NCI-H2196 treated with DMSO at 0.1 percent for 48 hours (cell line): ENCODE measurements at regions not wholly inside any gene's neighbourhood (a gene's known extent, or its start where the extent isn't known, plus 50 kb on each side); places are given as distances from the start of the nearest gene placed in this dataset.

Experiments used
- DNase-seq: peaks from one replicate; lab custom pipeline; 2025; ENCODE audit not compliant: unreplicated experiment; lab: John Stamatoyannopoulos, UW

- DNase-seq: no peak
These were observed 552.6 kb downstream of the MRPL39 start for GRCh38 chr21:25054689-25055088.

GRCh38 chr21:25039461-25040380 is 567.6 kb downstream of the MRPL39 start:
- DNase-seq: no peak

GRCh38 chr21:25036775-25037174 is 570.5 kb downstream of the MRPL39 start:
- DNase-seq: no peak

GRCh38 chr21:25031750-25032149 is 575.5 kb downstream of the MRPL39 start:
- no peak for DNase-seq

- no peak for DNase-seq
These were observed 577.7 kb downstream of the MRPL39 start for GRCh38 chr21:25029580-25029979.

DNA sequence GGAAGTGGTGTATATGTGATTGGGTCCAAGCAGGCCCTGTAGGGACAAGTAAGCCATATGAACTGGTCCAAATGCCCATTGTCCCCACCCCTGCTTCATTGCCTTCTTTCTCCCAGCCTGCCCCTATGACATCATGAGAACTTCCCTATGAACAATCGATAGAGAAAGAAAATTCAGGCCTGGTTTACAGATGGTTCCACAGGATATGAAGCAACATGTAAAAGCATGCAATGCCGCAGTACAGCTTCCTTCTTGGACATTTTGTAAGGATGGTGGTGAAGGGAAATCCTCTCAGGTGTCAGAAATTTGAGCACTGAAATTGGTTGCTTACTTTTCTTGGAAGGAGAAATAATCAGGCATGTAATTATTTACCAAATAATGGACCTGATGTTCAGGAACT is 581.7 kb downstream of the MRPL39 start:
- no peak for DNase-seq

DNA sequence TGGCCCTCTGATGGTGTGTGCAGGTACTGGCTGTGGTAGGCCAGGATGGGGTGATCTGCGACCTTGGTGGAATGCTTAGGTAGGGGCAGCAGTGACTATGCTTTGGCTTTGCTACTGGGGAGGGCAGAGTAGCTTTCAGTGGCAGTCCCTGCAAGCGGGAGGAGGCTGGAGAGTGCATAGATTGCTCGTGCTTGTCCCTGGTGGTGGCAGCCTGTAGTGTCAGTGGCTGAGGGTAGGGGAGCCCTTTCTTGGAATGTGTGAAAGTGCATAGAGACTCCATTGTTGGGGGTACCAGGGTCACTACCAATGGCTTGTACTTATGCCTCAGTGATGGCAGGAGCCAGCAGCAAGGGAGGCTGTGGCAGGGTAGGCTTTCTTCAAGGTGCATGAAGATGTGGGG is 582.6 kb downstream of the MRPL39 start:
- no peak for DNase-seq

DNA sequence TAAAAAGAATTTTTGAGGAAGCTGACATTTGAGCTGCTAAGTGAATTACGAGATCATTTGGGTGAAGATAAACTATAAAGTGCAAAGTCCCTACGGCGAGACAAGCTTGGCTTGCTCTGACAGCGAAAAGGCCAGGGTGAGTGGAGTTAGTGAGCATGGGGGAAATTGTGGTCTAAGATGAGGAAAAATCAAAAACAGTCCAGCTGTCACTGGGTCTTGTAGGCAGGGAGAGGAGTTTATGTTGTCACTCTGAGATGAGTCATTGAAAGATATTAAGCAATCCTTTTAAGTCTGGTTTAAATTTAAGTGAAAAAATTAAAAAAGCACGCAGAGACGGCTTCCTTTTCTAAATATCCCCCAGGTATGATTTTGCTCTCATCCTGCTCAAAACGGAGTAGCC is 601.9 kb downstream of the MRPL39 start:
- DNase-seq: no peak

DNA sequence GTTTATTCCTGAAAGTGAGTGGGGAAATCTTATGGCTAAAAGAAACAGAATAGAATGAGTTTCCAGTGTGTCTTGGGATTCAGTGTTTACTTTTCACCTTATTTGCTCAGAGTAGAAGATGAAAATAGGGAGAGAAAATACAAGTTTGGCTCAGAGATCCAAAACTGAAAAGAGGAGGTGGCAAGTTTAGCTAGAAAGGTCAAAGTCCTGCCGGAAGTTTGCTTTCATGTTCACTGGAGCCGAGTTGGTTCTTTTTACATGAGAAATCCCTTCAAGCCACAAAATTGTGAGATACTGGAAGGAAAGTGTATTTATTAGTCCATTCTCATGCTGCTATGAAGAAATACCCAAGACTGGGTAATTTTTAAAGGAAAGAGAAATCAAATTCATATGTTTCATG is 604.6 kb downstream of the MRPL39 start:
- no peak for DNase-seq

DNA sequence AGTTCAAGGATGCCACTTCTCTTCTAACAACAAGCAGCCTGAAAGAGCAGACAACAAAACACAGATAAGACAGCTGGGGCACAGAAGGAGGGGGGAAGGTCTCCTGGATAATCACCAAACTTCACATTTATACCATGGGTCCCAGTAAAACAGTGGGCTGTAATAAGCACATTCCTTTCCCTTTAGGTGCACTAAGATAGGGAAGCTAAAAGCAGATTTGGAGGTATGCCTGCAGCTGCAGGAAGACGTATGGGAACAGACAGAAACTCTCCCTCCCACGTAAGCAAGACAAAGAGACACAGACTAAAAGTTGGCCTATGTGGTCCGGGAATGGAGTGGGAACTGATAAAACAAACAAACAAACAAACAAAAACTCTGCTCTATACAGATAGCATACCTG is 612.1 kb downstream of the MRPL39 start:
- DNase-seq: no peak

GRCh38 chr21:24994717-24995116 is 612.6 kb downstream of the MRPL39 start:
- DNase-seq: no peak

DNA sequence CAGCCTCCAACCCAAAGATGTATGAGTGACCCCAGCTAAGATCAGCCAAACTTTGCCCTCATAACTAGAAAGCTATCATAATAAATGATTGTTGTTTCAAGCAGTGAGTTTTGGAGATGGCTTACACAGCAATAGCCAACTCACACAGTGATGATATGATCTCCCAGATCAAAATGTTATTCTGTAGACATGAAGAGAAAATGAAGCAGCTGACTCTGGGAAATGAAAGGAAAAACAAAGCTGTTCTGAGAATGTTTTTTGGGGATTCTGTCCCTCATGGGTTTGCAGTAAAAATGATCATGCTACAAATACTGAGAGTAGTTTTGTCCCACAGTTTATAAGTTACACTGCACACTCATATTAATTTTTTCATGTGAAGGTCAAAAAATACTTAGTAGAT is 617.8 kb downstream of the MRPL39 start:
- no peak for DNase-seq

DNA sequence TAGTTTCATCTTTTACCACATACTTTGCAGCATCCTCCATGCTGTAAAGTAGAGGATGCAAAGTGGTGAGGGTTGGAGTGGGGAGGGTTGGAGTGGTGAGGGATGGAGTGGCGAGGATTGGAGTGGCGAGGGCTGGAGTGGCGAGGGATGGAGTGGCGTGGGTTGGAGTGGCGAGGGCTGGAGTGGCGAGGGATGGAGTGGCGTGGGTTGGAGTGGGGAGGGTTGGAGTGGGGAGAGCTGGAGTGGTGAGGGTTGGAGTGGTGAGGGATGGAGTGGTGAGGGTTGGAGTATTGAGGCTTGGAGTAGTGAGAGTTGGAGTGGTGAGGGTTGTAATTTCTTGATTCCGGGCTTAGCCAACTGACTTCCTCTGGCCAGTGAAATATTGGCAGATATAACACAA is 618.3 kb downstream of the MRPL39 start:
- DNase-seq: no peak

GRCh38 chr21:24976238-24976637 is 631.0 kb downstream of the MRPL39 start:
- no peak for DNase-seq

- no peak for DNase-seq
These were observed 638.2 kb downstream of the MRPL39 start for GRCh38 chr21:24969068-24969467.

- no peak for DNase-seq
These were observed 651.9 kb downstream of the MRPL39 start for GRCh38 chr21:24955275-24955961.

DNA sequence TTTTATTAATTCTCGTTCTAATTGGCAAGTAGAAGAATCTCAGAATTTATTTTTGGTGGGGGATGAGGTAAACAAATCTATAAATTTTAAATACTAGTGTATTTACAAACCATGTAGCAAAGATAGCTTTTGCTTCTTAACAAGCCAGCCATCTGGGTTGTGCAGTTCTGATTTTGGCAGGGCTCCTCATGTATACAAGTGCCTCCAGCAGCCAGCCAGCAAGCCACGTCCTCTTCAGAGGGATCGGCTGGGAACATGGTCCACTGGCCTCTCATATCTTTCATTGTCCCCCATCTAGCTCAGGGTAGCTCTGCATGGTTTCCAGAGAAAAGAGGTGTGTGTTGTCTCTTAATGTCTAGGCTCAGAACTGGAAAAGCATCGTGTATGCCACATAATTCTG is 659.1 kb downstream of the MRPL39 start:
- no peak for DNase-seq

DNA sequence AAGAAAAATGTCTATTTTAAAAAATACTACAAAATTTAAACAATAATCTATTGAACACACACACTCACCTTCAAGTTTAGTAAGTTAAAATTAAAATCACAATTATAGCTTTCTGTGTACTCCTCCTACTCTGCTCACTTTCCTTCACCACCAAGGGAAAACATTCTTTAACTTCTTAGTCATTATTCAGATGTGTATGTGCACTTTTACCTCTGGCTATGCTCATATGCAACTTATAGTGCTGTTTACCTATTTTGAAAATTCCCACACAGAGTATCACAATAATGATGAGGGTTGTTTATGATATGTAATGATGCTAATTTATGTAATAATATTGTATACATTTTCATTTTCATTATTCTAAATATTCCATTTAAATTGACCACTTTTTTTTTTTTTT is 661.4 kb downstream of the MRPL39 start:
- no peak for DNase-seq

GRCh38 chr21:24941316-24942185 is 665.7 kb downstream of the MRPL39 start:
- DNase-seq: no peak

- DNase-seq: no peak
These were observed 668.0 kb downstream of the MRPL39 start for GRCh38 chr21:24939291-24939690.

DNA sequence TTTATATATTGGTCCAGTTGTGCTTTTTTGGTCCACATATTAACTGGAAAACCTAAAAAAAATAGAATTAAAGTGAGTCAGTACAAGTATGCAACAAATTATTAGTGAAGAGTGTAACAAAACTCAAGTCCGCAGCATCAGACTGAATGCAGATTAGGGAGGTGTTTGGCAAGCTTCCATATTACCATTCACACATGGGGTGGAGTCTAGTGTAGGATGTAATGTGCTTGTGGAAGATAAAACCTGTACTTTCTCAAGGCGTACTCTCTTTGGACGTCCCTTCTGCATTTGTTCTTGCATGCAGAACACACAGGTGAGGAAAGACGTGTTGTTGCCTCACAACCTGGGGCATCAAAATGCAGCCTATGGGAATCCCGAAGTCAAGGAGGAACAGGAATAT is 668.7 kb downstream of the MRPL39 start:
- no peak for DNase-seq
